H1 (cell line): ENCODE measurements at regions not wholly inside any gene's neighbourhood (a gene's known extent, or its start where the extent isn't known, plus 50 kb on each side); places are given as distances from the start of the nearest gene placed in this dataset.
"Not testable (repeated sequence)": the region's sequence is repeated elsewhere in the genome, so short reads cannot be mapped to it uniquely, and the experiment has no call there.

Experiments
- CTCF ChIA-PET: fragments of 300-600 bp; sonication (Branson Sonifier 250); formaldehyde crosslinking; loops from one replicate; lab custom pipeline; 2021; ENCODE audit not compliant: partially characterized antibody; lab: Charles Lee
- POLR2A ChIA-PET: fragments of 300-600 bp; sonication (Branson Sonifier 250); formaldehyde crosslinking; loops from one replicate; lab custom pipeline; 2021; ENCODE audit warnings: inconsistent platforms; ENCODE audit not compliant: partially characterized antibody; lab: Charles Lee
- DNase-seq, 2 experiments: peaks; one replicate each; pipeline versions ENCODE4 v3.0.0 to v3.0.0-alpha.2; 2010 to 2022; ENCODE audit warnings: low spot score in 2 of 2, low read depth in 1 of 2, mixed read lengths in 1 of 2
- FAIRE-seq: peaks from 2 replicates; lab custom pipeline; 2011; peaks lifted over from hg19 to GRCh38; lab: Jason Lieb, UNC
- H2AFZ ChIP-seq: 2 replicates; pipeline ENCODE4 v1.8.1; 2012; ENCODE audit warnings: low read length, inconsistent platforms
- H2AK5ac ChIP-seq: 2 replicates; pipeline ENCODE4 v1.6.1; 2013; ENCODE audit warnings: low read depth, low read length
- H2BK120ac ChIP-seq: replicated peaks from 2 replicates; pipeline ENCODE3; 2013; ENCODE audit warnings: low read depth, low read length, inconsistent platforms
- H2BK12ac ChIP-seq: 2 replicates; pipeline ENCODE4 v1.6.1; 2013; ENCODE audit warnings: low read depth, low read length
- H2BK15ac ChIP-seq: 2 replicates; pipeline ENCODE4 v1.6.1; 2013; ENCODE audit warnings: low read length
- H2BK20ac ChIP-seq: 2 replicates; pipeline ENCODE4 v1.6.1; 2013; ENCODE audit warnings: low read length
- H2BK5ac ChIP-seq: 2 replicates; pipeline ENCODE4 v1.6.1; 2013; ENCODE audit warnings: low read depth, low read length
- H3K14ac ChIP-seq: 2 replicates; pipeline ENCODE4 v1.6.1; 2013; ENCODE audit warnings: inconsistent platforms; ENCODE audit not compliant: insufficient read length
- H3K18ac ChIP-seq: 2 replicates; pipeline ENCODE4 v1.6.1; 2013; ENCODE audit warnings: low read length; ENCODE audit errors: extremely low read depth
- H3K23ac ChIP-seq: 2 replicates; pipeline ENCODE4 v1.6.1; 2013; ENCODE audit warnings: inconsistent platforms; ENCODE audit not compliant: insufficient read length
- H3K23me2 ChIP-seq: 2 replicates; pipeline ENCODE4 v1.6.1; 2013; ENCODE audit warnings: low read depth, low read length
- H3K27ac ChIP-seq: 2 replicates; pipeline ENCODE4 v1.6.1; 2011; ENCODE audit warnings: low read depth, low read length, inconsistent platforms
- H3K27me3 ChIP-seq, 4 experiments: replicated peaks in 1 of 4; 1 replicate in 1 of 4; 2 replicates in 3 of 4; pipeline versions ENCODE4 v1.6.1 to v1.8.1; 2011 to 2013; ENCODE audit warnings: low read length in 3 of 4, mild to moderate bottlenecking in 3 of 4, inconsistent platforms in 2 of 4, mixed read lengths in 2 of 4, moderate library complexity in 1 of 4; ENCODE audit not compliant: control insufficient read depth in 3 of 4, insufficient read depth in 3 of 4; ENCODE audit errors: extremely low read depth in 1 of 4
- H3K36me3 ChIP-seq, 4 experiments: 2 replicates each; pipeline versions ENCODE4 v1.6.1 to v1.8.1; 2011 to 2013; ENCODE audit warnings: mild to moderate bottlenecking in 4 of 4, low read length in 3 of 4, moderate library complexity in 2 of 4, control low read depth in 1 of 4, inconsistent platforms in 1 of 4; ENCODE audit not compliant: insufficient read depth in 4 of 4, control insufficient read depth in 2 of 4
- H3K4ac ChIP-seq: replicated peaks from 2 replicates; pipeline ENCODE3; 2013; ENCODE audit warnings: low read length, low read depth, mixed read lengths, inconsistent platforms; ENCODE audit not compliant: insufficient read length
- H3K4me1 ChIP-seq, 4 experiments: replicated peaks in 1 of 4; 1 replicate in 1 of 4; 2 replicates in 3 of 4; pipeline versions ENCODE4 v1.6.1 to v1.8.1; 2011 to 2013; ENCODE audit warnings: low read length in 3 of 4, inconsistent platforms in 2 of 4, mixed read lengths in 1 of 4; ENCODE audit not compliant: insufficient read depth in 4 of 4, control insufficient read depth in 3 of 4
- H3K4me2 ChIP-seq, 2 experiments: 2 replicates each; pipeline versions ENCODE4 v1.6.1 to v1.8.1; 2011 to 2013; ENCODE audit warnings: low read depth in 2 of 2, low read length in 2 of 2, control low read depth in 1 of 2, inconsistent platforms in 1 of 2, mild to moderate bottlenecking in 1 of 2; ENCODE audit not compliant: insufficient read depth in 1 of 2
- H3K4me3 ChIP-seq, 4 experiments: fragments of 200-600, 300-600 bp in 1 of 4; sonication (generic), shearing (Covaris generic), sonication (Bioruptor Twin) in 1 of 4; 2 replicates each; pipeline versions ENCODE4 v1.5.1 to v1.8.1; 2011 to 2016; ENCODE audit warnings: low read length in 4 of 4, low read depth in 3 of 4, control low read depth in 2 of 4, inconsistent platforms in 2 of 4, mild to moderate bottlenecking in 2 of 4, mixed read lengths in 1 of 4, moderate library complexity in 1 of 4; ENCODE audit not compliant: insufficient read depth in 2 of 4; ENCODE audit errors: extremely low read depth in 1 of 4
- H3K56ac ChIP-seq: replicated peaks from 2 replicates; pipeline ENCODE3; 2013; ENCODE audit warnings: low read depth, mild to moderate bottlenecking, mixed read lengths, low read length, inconsistent platforms; ENCODE audit not compliant: insufficient read length
- H3K79me1 ChIP-seq: 2 replicates; pipeline ENCODE4 v1.6.1; 2013; ENCODE audit warnings: low read depth, low read length, control low read depth
- H3K79me2 ChIP-seq, 2 experiments: 2 replicates each; pipeline versions ENCODE4 v1.6.1 to v1.8.1; 2012 to 2013; ENCODE audit warnings: low read length in 2 of 2, mild to moderate bottlenecking in 2 of 2, inconsistent platforms in 1 of 2; ENCODE audit not compliant: insufficient read depth in 2 of 2, control insufficient read depth in 1 of 2
- H3K9ac ChIP-seq, 4 experiments: replicated peaks in 1 of 4; 1 replicate in 1 of 4; 2 replicates in 3 of 4; pipeline versions ENCODE4 v1.6.1 to v1.8.1; 2011 to 2013; ENCODE audit warnings: low read depth in 3 of 4, low read length in 3 of 4, control low read depth in 2 of 4, mild to moderate bottlenecking in 2 of 4, moderate library complexity in 2 of 4, inconsistent platforms in 1 of 4; ENCODE audit errors: extremely low read depth in 1 of 4
- H3K9me3 ChIP-seq, 2 experiments: 2 replicates each; pipeline versions ENCODE4 v1.6.1 to v1.8.1; 2012 to 2013; ENCODE audit warnings: mild to moderate bottlenecking in 2 of 2, moderate library complexity in 2 of 2, control low read depth in 1 of 2, inconsistent platforms in 1 of 2, low read depth in 1 of 2, low read length in 1 of 2, mixed read lengths in 1 of 2; ENCODE audit not compliant: insufficient read depth in 2 of 2
- H4K20me1 ChIP-seq, 2 experiments: replicated peaks in 1 of 2; 2 replicates each; pipeline versions ENCODE3 to v1.8.1; 2011 to 2013; ENCODE audit warnings: inconsistent platforms in 2 of 2, low read length in 2 of 2, mild to moderate bottlenecking in 1 of 2; ENCODE audit not compliant: insufficient read depth in 2 of 2, control insufficient read depth in 1 of 2
- H4K5ac ChIP-seq: 2 replicates; pipeline ENCODE4 v1.6.1; 2013; ENCODE audit warnings: low read length, low read depth, mixed read lengths, inconsistent platforms; ENCODE audit not compliant: insufficient read length
- H4K8ac ChIP-seq: 2 replicates; pipeline ENCODE4 v1.8.0; 2013; ENCODE audit warnings: mild to moderate bottlenecking, moderate library complexity, low read length, inconsistent platforms; ENCODE audit not compliant: insufficient read depth; ENCODE audit errors: extremely low read depth
- H4K91ac ChIP-seq: replicated peaks from 2 replicates; pipeline ENCODE3; 2013; ENCODE audit warnings: low read length, mixed read lengths, inconsistent platforms; ENCODE audit not compliant: insufficient read length
- TBP ChIP-seq: IDR thresholded peaks from 2 replicates; pipeline ENCODE4 v1.6.1; 2011; ENCODE audit warnings: low read depth, low read length, improper control_type of control experiment
- WGBS, 2 experiments: shearing (Covaris generic) in 1 of 2; methylation state at CpG; one replicate each; pipeline versions ENCODE4 v1.1.6 to v1.1.7; 2013 to 2015; ENCODE audit warnings: low lambda C conversion rate in 2 of 2, mixed read lengths in 2 of 2, inconsistent platforms in 1 of 2, low coverage in 1 of 2, missing lambda C conversion rate in 1 of 2; ENCODE audit not compliant: insufficient replicate concordance in 2 of 2, insufficient coverage in 1 of 2, insufficient read length in 1 of 2; ENCODE audit errors: extremely low coverage in 1 of 2, missing lambda C conversion rate in 1 of 2; 5-methylcytosine and 5-hydroxymethylcytosine counted together

- Histone ChIP-seq H3K4me2 (peak overlapping the region in 1 of 2 experiments; percentile 44; a peak in 3 of 4 replicates), H3K9ac (0 out of 7 replicates have a peak overlapping the region, but pooled peaks of 1 of the 4 experiments have one; percentile 30), H3K4me3 (peak overlapping the region; percentile 36 to 67 (median 48); a peak in 6 of 8 replicates), H3K4me1 (peaks cover 1 to 24% (median 15%) of the 10 kb centered on the region in 4 experiments; a peak in 6 of 7 replicates), H3K79me2 (peaks cover 4 to 73% of the 10 kb centered on the region in 2 experiments; a peak in 3 of 4 replicates)
- not testable (repeated sequence) for H3K27ac ChIP-seq, H3K79me1 ChIP-seq, H2AK5ac ChIP-seq, H2BK20ac ChIP-seq, H4K91ac ChIP-seq, H3K27me3 ChIP-seq, H3K14ac ChIP-seq, H4K5ac ChIP-seq, FAIRE-seq, H2BK120ac ChIP-seq, H2AFZ ChIP-seq, H3K23me2 ChIP-seq, H2BK15ac ChIP-seq, H2BK12ac ChIP-seq, DNase-seq, H3K56ac ChIP-seq, H4K8ac ChIP-seq, H3K23ac ChIP-seq, H3K9me3 ChIP-seq, H3K36me3 ChIP-seq, H3K18ac ChIP-seq, H4K20me1 ChIP-seq, H3K4ac ChIP-seq, H2BK5ac ChIP-seq
- WGBS, 2 experiments: 0% methylated on average over 12 of the region's 13 CpGs; no CpG with 5 or more reads in 1 of the 2 experiments
- POLR2A ChIA-PET: interaction anchor here (0.8 to 3.1 kb wide), 8 partner anchors 9 to 80 kb away, joined by 3 to 50 read pairs (median 3); no protein-coding TSS in a partner anchor
- CTCF ChIA-PET: interaction anchor here (0.8 to 1.2 kb wide), 3 partner anchors 9 to 15 kb away, joined by 3 to 5 read pairs (median 4); no protein-coding TSS in a partner anchor
- 0 out of 2 replicates have a peak, but pooled peaks have one; percentile 13 for TF ChIP-seq TBP
Measured at GRCh38 chr7:24396387-24396786, 112.4 kb downstream of the NPY start.
